NB4 (cell line): ENCODE measurements at regions not wholly inside any gene's neighbourhood (a gene's known extent, or its start where the extent isn't known, plus 50 kb on each side); places are given as distances from the start of the nearest gene placed in this dataset.

ENCODE experiments used
- MAX ChIP-seq: IDR thresholded peaks from 2 replicates; pipeline ENCODE4 v1.6.1; 2011; ENCODE audit warnings: low read depth, low read length
- MYC ChIP-seq: IDR thresholded peaks from 2 replicates; pipeline ENCODE4 v1.6.1; 2011; ENCODE audit warnings: low read depth, low read length
- POLR2A ChIP-seq: IDR thresholded peaks from 2 replicates; pipeline ENCODE4 v1.6.1; 2011; ENCODE audit warnings: mild to moderate bottlenecking; ENCODE audit not compliant: insufficient read length; ENCODE audit errors: extremely low read depth
- TF ChIP-seq, protein P1 (sequence below): IDR thresholded peaks from one replicate; pipeline ENCODE4 v1.5.1; 2012; ENCODE audit warnings: low read depth, low read length

- TF ChIP-seq, protein P1, sequence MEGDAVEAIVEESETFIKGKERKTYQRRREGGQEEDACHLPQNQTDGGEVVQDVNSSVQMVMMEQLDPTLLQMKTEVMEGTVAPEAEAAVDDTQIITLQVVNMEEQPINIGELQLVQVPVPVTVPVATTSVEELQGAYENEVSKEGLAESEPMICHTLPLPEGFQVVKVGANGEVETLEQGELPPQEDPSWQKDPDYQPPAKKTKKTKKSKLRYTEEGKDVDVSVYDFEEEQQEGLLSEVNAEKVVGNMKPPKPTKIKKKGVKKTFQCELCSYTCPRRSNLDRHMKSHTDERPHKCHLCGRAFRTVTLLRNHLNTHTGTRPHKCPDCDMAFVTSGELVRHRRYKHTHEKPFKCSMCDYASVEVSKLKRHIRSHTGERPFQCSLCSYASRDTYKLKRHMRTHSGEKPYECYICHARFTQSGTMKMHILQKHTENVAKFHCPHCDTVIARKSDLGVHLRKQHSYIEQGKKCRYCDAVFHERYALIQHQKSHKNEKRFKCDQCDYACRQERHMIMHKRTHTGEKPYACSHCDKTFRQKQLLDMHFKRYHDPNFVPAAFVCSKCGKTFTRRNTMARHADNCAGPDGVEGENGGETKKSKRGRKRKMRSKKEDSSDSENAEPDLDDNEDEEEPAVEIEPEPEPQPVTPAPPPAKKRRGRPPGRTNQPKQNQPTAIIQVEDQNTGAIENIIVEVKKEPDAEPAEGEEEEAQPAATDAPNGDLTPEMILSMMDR: no peak
- TF ChIP-seq POLR2A (no peak), MYC (no peak), MAX (no peak)
These were observed 663.6 kb downstream of the STIM2 start for GRCh38 chr4:27524224-27524623.
